ENCODE measurements at regions not wholly inside any gene's neighbourhood (a gene's known extent, or its start where the extent isn't known, plus 50 kb on each side); places are given as distances from the start of the nearest gene placed in this dataset.

DNA sequence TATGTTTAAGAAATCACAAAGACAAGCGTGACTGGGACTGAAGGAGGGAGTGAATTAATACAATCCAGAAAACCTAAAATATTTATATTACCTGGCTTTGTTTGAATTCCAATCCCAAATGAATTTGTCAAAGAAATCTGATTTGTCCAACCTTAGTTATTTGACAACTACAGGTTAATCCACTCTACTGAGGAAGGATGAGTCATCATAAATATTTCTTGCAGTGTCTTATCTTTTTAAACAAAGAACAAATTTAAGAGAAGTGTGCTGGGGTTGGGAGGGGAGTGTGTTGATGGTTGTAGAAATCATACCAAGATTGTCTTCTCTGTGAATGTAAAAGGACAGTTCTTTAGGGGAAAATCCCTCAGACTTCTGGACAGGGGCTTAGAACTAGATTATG is 1106.3 kb upstream of the SLC39A10 start:
- Histone ChIP-seq H3F3A (ENCODE audit: low read depth) (no peaks in the 10 kb centered on the region), H2AFZ (ENCODE audit: low read length) (no peak overlapping the region), H3K27me3 (ENCODE audit: insufficient read depth, low read length, poor library complexity, severe bottlenecking) (no peaks in the 10 kb centered on the region), H3K4me1 (ENCODE audit: insufficient read depth, low read length, poor library complexity, severe bottlenecking) (no peaks in the 10 kb centered on the region), H3K9ac (ENCODE audit: low read depth, low read length, poor library complexity, severe bottlenecking) (no peak overlapping the region), H4K20me1 (ENCODE audit: insufficient read depth, low read length, poor library complexity, severe bottlenecking) (no peaks in the 10 kb centered on the region), H3K4me3 (ENCODE audit: low read length, poor library complexity, severe bottlenecking) (no peak overlapping the region), H3K36me3 (ENCODE audit: insufficient read depth, low read length) (no peaks in the 10 kb centered on the region), H3K4me2 (ENCODE audit: low read depth, low read length, poor library complexity, severe bottlenecking) (no peak overlapping the region), H3K9me2 (replicated peaks; ENCODE audit: low read depth, low read length) (no peaks in the 10 kb centered on the region), H3K79me2 (ENCODE audit: insufficient read depth, low read length) (no peaks in the 10 kb centered on the region), H3K9me3 (ENCODE audit: insufficient read depth, low read depth, low read length) (no peaks in the 10 kb centered on the region)
- no peak for TF ChIP-seq EZH2phosphoT487 (IDR thresholded peaks at IDR 0.05; ENCODE audit: borderline replicate concordance)
- TF ChIP-seq, protein P1, sequence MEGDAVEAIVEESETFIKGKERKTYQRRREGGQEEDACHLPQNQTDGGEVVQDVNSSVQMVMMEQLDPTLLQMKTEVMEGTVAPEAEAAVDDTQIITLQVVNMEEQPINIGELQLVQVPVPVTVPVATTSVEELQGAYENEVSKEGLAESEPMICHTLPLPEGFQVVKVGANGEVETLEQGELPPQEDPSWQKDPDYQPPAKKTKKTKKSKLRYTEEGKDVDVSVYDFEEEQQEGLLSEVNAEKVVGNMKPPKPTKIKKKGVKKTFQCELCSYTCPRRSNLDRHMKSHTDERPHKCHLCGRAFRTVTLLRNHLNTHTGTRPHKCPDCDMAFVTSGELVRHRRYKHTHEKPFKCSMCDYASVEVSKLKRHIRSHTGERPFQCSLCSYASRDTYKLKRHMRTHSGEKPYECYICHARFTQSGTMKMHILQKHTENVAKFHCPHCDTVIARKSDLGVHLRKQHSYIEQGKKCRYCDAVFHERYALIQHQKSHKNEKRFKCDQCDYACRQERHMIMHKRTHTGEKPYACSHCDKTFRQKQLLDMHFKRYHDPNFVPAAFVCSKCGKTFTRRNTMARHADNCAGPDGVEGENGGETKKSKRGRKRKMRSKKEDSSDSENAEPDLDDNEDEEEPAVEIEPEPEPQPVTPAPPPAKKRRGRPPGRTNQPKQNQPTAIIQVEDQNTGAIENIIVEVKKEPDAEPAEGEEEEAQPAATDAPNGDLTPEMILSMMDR (conservative IDR thresholded peaks at IDR 0.05; ENCODE audit: low read length) = no peak

DNA sequence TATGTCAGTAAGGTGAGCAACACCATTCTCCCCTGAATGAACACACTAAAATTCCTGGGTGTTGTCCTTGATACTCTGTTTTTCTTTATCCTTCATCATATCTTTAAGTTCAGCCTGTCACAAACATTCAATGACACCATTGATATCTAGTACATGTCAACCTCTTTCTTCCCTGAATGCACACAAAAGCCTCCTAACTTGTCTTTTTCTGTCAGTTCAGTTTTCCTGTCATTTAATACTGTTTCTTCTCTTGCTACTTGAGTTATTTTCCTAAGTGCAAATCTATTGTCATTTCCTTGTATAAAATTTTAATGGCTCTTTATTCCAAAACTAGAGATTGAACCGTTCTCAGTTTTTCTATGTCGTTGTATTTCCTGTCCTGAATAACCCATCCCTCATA is 1107.6 kb upstream of the SLC39A10 start:
- H3K4me2 ChIP-seq (ENCODE audit: low read depth, low read length, poor library complexity, severe bottlenecking) = no peak overlapping the region
- no peaks in the 10 kb centered on the region for H4K20me1 ChIP-seq (ENCODE audit: insufficient read depth, low read length, poor library complexity, severe bottlenecking)
- H3K79me2 ChIP-seq (ENCODE audit: insufficient read depth, low read length) = no peaks in the 10 kb centered on the region
- H3K27me3 ChIP-seq (ENCODE audit: insufficient read depth, low read length, poor library complexity, severe bottlenecking) = no peaks in the 10 kb centered on the region
- H3K9me3 ChIP-seq (ENCODE audit: insufficient read depth, low read depth, low read length) = no peaks in the 10 kb centered on the region
- no peaks in the 10 kb centered on the region for H3K9me2 ChIP-seq (replicated peaks; ENCODE audit: low read depth, low read length)
- no peak overlapping the region for H2AFZ ChIP-seq (ENCODE audit: low read length)
- no peaks in the 10 kb centered on the region for H3K36me3 ChIP-seq (ENCODE audit: insufficient read depth, low read length)
- H3K4me3 ChIP-seq (ENCODE audit: low read length, poor library complexity, severe bottlenecking) = no peak overlapping the region
- H3F3A ChIP-seq (ENCODE audit: low read depth) = no peaks in the 10 kb centered on the region
- no peaks in the 10 kb centered on the region for H3K4me1 ChIP-seq (ENCODE audit: insufficient read depth, low read length, poor library complexity, severe bottlenecking)
- H3K9ac ChIP-seq (ENCODE audit: low read depth, low read length, poor library complexity, severe bottlenecking) = no peak overlapping the region
- no peak for TF ChIP-seq EZH2phosphoT487 (IDR thresholded peaks at IDR 0.05; ENCODE audit: borderline replicate concordance)
- TF ChIP-seq, protein P1 (conservative IDR thresholded peaks at IDR 0.05; ENCODE audit: low read length) = no peak

DNA sequence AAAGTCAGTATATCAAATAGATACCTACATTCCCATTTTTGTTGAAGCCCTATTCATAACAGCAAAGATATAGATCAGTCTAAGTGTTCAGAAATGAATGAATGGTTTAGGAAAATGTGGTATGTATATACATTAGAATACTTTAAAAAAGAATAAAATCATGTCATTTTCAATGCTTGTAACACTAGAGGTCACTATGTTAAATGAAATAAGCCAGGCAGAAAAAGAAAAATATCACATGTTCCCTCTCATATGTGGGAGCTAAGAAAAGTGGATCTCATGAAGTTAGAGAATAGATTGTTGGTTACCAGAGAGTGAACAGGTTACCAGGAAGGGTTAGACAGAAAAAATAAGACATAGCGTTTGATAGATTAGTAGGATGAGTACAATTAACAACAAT is 1111.0 kb upstream of the SLC39A10 start:
- no peaks in the 10 kb centered on the region for H3K4me1 ChIP-seq (ENCODE audit: insufficient read depth, low read length, poor library complexity, severe bottlenecking)
- no peaks in the 10 kb centered on the region for H3K9me2 ChIP-seq (replicated peaks; ENCODE audit: low read depth, low read length)
- no peaks in the 10 kb centered on the region for H3K27me3 ChIP-seq (ENCODE audit: insufficient read depth, low read length, poor library complexity, severe bottlenecking)
- TF ChIP-seq, protein P1 (conservative IDR thresholded peaks at IDR 0.05; ENCODE audit: low read length) = peak; percentile 64
- TF ChIP-seq EZH2phosphoT487 (IDR thresholded peaks at IDR 0.05; ENCODE audit: borderline replicate concordance) = no peak
- no peaks in the 10 kb centered on the region for H3F3A ChIP-seq (ENCODE audit: low read depth)
- H4K20me1 ChIP-seq (ENCODE audit: insufficient read depth, low read length, poor library complexity, severe bottlenecking) = no peaks in the 10 kb centered on the region
- H3K79me2 ChIP-seq (ENCODE audit: insufficient read depth, low read length) = no peaks in the 10 kb centered on the region
- no peak overlapping the region for H2AFZ ChIP-seq (ENCODE audit: low read length)
- no peak overlapping the region for H3K4me2 ChIP-seq (ENCODE audit: low read depth, low read length, poor library complexity, severe bottlenecking)
- no peak overlapping the region for H3K9ac ChIP-seq (ENCODE audit: low read depth, low read length, poor library complexity, severe bottlenecking)
- no peak overlapping the region for H3K4me3 ChIP-seq (ENCODE audit: low read length, poor library complexity, severe bottlenecking)
- H3K9me3 ChIP-seq (ENCODE audit: insufficient read depth, low read depth, low read length) = no peaks in the 10 kb centered on the region
- no peaks in the 10 kb centered on the region for H3K36me3 ChIP-seq (ENCODE audit: insufficient read depth, low read length)
